ENCODE measurements at regions not wholly inside any gene's neighbourhood (a gene's known extent, or its start where the extent isn't known, plus 50 kb on each side); places are given as distances from the start of the nearest gene placed in this dataset.

- H3K56ac ChIP-seq (ENCODE audit: insufficient read length, low read depth, low read length) = no peak overlapping the region
- no peak for TF ChIP-seq CTCF (conservative IDR thresholded peaks at IDR 0.05)
- no CpG with 5 or more reads among the region's 4 CpGs for WGBS (ENCODE audit: extremely low coverage, insufficient read length, low lambda C conversion rate)
Observed at GRCh38 chr12:127373559-127373958, 893.4 kb upstream of the TMEM132C start.

More at GRCh38 chr12:127373559-127373958, 893.4 kb upstream of the TMEM132C start:
- H3K27me3 Mint-ChIP-seq (ENCODE audit: low read depth) = no peaks in the 10 kb centered on the region
- H2AK5ac ChIP-seq (ENCODE audit: insufficient read length, low read length) = no peak overlapping the region
- H2BK12ac ChIP-seq (ENCODE audit: insufficient read length, low read depth, low read length) = no peak overlapping the region
- H3K79me2 ChIP-seq (ENCODE audit: insufficient read depth, low read length) = no peaks in the 10 kb centered on the region
- H4K5ac ChIP-seq (ENCODE audit: insufficient read length, low read depth, low read length) = no peak overlapping the region
- no peak overlapping the region for H2BK20ac ChIP-seq (ENCODE audit: low read depth, low read length, poor library complexity, severe bottlenecking)
- H3K18ac ChIP-seq (ENCODE audit: insufficient read length, low read depth, low read length) = no peak overlapping the region
- no peaks in the 10 kb centered on the region for H3K4me1 ChIP-seq (ENCODE audit: insufficient read depth, low read length)
- H3K14ac ChIP-seq (ENCODE audit: insufficient read depth, low read length) = no peak overlapping the region
- no peaks in the 10 kb centered on the region for H3K23me2 ChIP-seq (ENCODE audit: insufficient read length, low read depth, low read length, poor library complexity, severe bottlenecking)
- H3K9me3 Mint-ChIP-seq = no peaks in the 10 kb centered on the region; a peak in 1 of 5 replicates
- H4K20me1 ChIP-seq (ENCODE audit: control insufficient read depth, insufficient read depth, insufficient read length) = no peaks in the 10 kb centered on the region
- 0 out of 7 replicates have a peak overlapping the region, but pooled peaks of 1 of the 3 experiments have one; percentile 40 for H3K27ac Mint-ChIP-seq
- H3K4me3 Mint-ChIP-seq = no peak overlapping the region
- H3T11ph ChIP-seq (ENCODE audit: low read length) = no peak overlapping the region
- no peak overlapping the region for H4K91ac ChIP-seq (ENCODE audit: insufficient read length, low read depth, low read length)
- H2BK120ac ChIP-seq (ENCODE audit: low read depth, low read length, poor library complexity, severe bottlenecking) = no peak overlapping the region
- no peaks in the 10 kb centered on the region; a peak in 1 of 7 replicates for H3K36me3 Mint-ChIP-seq (ENCODE audit: insufficient read depth in 1 of 3, low read depth in 3 of 3)
- DNase-seq = no peak
- no peak overlapping the region for H2AFZ ChIP-seq (ENCODE audit: low read length)
- H2BK15ac ChIP-seq (ENCODE audit: low read depth, low read length) = no peak overlapping the region
- H4K8ac ChIP-seq (replicated peaks; ENCODE audit: insufficient read length, low read depth, low read length) = no peak overlapping the region
- H3K27me3 ChIP-seq (ENCODE audit: insufficient read depth, low read length) = no peaks in the 10 kb centered on the region
- H3K9ac ChIP-seq (ENCODE audit: extremely low read depth, insufficient read length, low read length) = no peak overlapping the region
- no peak overlapping the region for H3K23ac ChIP-seq (ENCODE audit: insufficient read length, low read depth, low read length)
- H3K4ac ChIP-seq (ENCODE audit: low read depth, low read length) = no peak overlapping the region
- no peak overlapping the region for H2BK5ac ChIP-seq (ENCODE audit: insufficient read length, low read length)
- peaks cover 3% of the 10 kb centered on the region in 2 experiments; a peak in 3 of 4 replicates for H3K4me1 Mint-ChIP-seq
- no peak overlapping the region for H3K4me2 ChIP-seq (ENCODE audit: insufficient read depth, insufficient read length, low read length)
- H3K9me3 ChIP-seq (ENCODE audit: control insufficient read depth, low read depth, low read length) = no peaks in the 10 kb centered on the region
- H3K79me1 ChIP-seq (ENCODE audit: insufficient read depth, low read depth, low read length, poor library complexity, severe bottlenecking) = no peaks in the 10 kb centered on the region
- no peak overlapping the region for H3K27ac ChIP-seq (ENCODE audit: insufficient read length, low read depth, low read length)

Measured in H9 (cell line).